ENCODE measurements at regions not wholly inside any gene's neighbourhood (a gene's known extent, or its start where the extent isn't known, plus 50 kb on each side); places are given as distances from the start of the nearest gene placed in this dataset.

DNA sequence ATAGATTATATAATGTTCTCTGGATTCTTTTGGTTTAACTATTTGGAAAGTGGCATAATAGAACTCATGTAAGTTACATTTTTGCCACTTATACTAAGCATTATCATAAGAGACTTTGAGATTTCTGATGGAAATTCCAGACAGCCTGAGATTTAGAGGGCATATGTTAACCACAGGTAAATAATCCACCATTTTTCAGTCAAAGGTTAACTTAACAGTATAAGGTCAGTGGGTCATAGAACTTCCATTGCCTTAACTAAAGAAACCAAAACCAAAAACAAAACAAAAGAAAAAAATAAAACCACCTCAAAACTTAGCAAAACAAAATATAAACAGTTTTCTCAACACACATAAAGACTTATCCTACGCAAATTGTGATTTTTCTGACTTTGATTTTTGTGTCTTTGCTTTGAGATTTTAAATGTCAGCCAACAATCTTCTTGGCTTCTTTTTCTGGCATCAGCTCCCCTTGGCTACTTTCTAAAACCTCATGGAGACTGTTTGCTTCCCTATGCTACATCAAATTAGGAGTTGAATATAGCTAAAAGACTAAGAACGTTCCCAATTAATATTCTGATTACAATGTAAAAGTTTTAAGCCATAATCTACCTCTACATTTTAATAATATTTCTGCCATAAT, 430.1 kb upstream of the DAB2 start:
- no peak for DNase-seq (ENCODE audit: low spot score)
- Histone ChIP-seq H3K27ac (ENCODE audit: low read depth, low read length, poor library complexity, severe bottlenecking) (no peak overlapping the region), H3K9me3 (ENCODE audit: low read depth, low read length, poor library complexity, severe bottlenecking) (no peaks in the 10 kb centered on the region), H3K4me3 (ENCODE audit: low read depth, low read length, poor library complexity, severe bottlenecking) (no peak overlapping the region), H3K27me3 (replicated peaks; ENCODE audit: insufficient read depth, low read depth, low read length, poor library complexity) (peaks cover 48% of the 10 kb centered on the region), H3K4me1 (ENCODE audit: insufficient read depth, low read length, poor library complexity, severe bottlenecking) (no peaks in the 10 kb centered on the region), H3K36me3 (ENCODE audit: insufficient read depth, low read length, poor library complexity, severe bottlenecking) (no peaks in the 10 kb centered on the region)
- ChIA-PET CTCF (no interaction called here), POLR2A (ENCODE audit: low non-redundant PET) (no interaction called here)
- intact Hi-C loops (cut with micrococcal nuclease; ENCODE audit: unreplicated experiment): no loop called here
- TF ChIP-seq CTCF (conservative IDR thresholded peaks at IDR 0.05; ENCODE audit: low read depth, low read length) (no peak), EZH2 (IDR thresholded peaks at IDR 0.05; ENCODE audit: borderline replicate concordance, low read depth, low read length, poor library complexity, severe bottlenecking) (no peak)
- no TSS peak for BruUV-seq (replicated peaks)

DNA sequence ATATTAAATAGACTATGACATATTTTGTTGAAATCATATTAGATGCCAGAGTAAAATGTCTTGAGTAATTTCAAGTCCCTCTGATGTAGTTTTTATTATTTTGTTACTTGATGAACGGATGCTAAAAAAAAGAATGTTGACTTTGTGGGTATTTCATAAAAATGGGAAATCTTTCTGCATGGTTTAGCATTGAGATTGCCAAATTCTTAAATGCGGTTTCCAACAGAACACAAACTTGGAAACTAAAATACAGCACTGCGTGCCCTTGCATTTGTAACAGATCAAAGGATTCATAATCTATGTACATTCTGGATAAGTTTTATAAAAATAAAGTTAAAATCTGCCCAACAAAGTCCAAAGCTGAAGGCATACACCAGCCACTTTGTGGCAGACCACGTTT, 425.5 kb upstream of the DAB2 start:
- Histone ChIP-seq H3K27me3 (replicated peaks; ENCODE audit: insufficient read depth, low read depth, low read length, poor library complexity) (peaks cover 28% of the 10 kb centered on the region), H3K9me3 (ENCODE audit: low read depth, low read length, poor library complexity, severe bottlenecking) (no peaks in the 10 kb centered on the region), H3K27ac (ENCODE audit: low read depth, low read length, poor library complexity, severe bottlenecking) (no peak overlapping the region), H3K4me3 (ENCODE audit: low read depth, low read length, poor library complexity, severe bottlenecking) (no peak overlapping the region), H3K36me3 (ENCODE audit: insufficient read depth, low read length, poor library complexity, severe bottlenecking) (no peaks in the 10 kb centered on the region), H3K4me1 (ENCODE audit: insufficient read depth, low read length, poor library complexity, severe bottlenecking) (no peaks in the 10 kb centered on the region)
- ChIA-PET POLR2A (ENCODE audit: low non-redundant PET) (no interaction called here), CTCF (no interaction called here)
- intact Hi-C loops (cut with micrococcal nuclease; ENCODE audit: unreplicated experiment): no loop called here
- no peak for DNase-seq (ENCODE audit: low spot score)
- BruUV-seq (replicated peaks): no TSS peak
- no peak for TF ChIP-seq CTCF (conservative IDR thresholded peaks at IDR 0.05; ENCODE audit: low read depth, low read length)
- no peak for TF ChIP-seq EZH2 (IDR thresholded peaks at IDR 0.05; ENCODE audit: borderline replicate concordance, low read depth, low read length, poor library complexity, severe bottlenecking)

DNA sequence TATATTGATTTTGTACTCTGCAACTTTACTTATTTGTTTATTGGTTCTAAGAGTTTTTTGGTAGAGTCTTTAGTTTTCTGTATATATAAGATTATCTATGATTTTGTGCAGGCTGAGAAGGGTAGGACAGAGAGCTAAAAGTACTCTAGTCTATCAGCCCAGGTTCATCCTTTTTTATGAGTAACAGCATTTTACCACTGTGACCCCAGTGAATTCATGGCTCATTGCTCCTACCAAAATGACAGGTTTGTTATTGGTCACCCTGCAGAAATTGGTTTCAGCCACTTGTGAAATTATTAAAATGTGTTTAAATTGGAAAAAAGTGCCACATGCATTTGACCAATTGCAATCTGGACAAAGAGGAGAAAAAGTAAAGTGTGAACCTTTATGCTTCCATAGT, 421.4 kb upstream of the DAB2 start:
- no peak for TF ChIP-seq EZH2 (IDR thresholded peaks at IDR 0.05; ENCODE audit: borderline replicate concordance, low read depth, low read length, poor library complexity, severe bottlenecking)
- TF ChIP-seq CTCF (conservative IDR thresholded peaks at IDR 0.05; ENCODE audit: low read depth, low read length): no peak
- intact Hi-C loops (cut with micrococcal nuclease; ENCODE audit: unreplicated experiment): no loop called here
- no peaks in the 10 kb centered on the region for H3K9me3 ChIP-seq (ENCODE audit: low read depth, low read length, poor library complexity, severe bottlenecking)
- BruUV-seq (replicated peaks): no TSS peak
- ChIA-PET POLR2A (ENCODE audit: low non-redundant PET) (no interaction called here), CTCF (no interaction called here)
- H3K4me3 ChIP-seq (ENCODE audit: low read depth, low read length, poor library complexity, severe bottlenecking): no peak overlapping the region
- peaks cover 9% of the 10 kb centered on the region for H3K27me3 ChIP-seq (replicated peaks; ENCODE audit: insufficient read depth, low read depth, low read length, poor library complexity)
- H3K4me1 ChIP-seq (ENCODE audit: insufficient read depth, low read length, poor library complexity, severe bottlenecking): no peaks in the 10 kb centered on the region
- H3K36me3 ChIP-seq (ENCODE audit: insufficient read depth, low read length, poor library complexity, severe bottlenecking): no peaks in the 10 kb centered on the region
- DNase-seq (ENCODE audit: low spot score): no peak
- no peak overlapping the region for H3K27ac ChIP-seq (ENCODE audit: low read depth, low read length, poor library complexity, severe bottlenecking)

Data from A673 (cell line).